GM20000 (cell line): ENCODE measurements at regions not wholly inside any gene's neighbourhood (a gene's known extent, or its start where the extent isn't known, plus 50 kb on each side); places are given as distances from the start of the nearest gene placed in this dataset.

Experiments used
- DNase-seq: peaks from one replicate; pipeline ENCODE4 v3.0.0; 2012; ENCODE audit warnings: low spot score
- CTCF ChIP-seq: IDR thresholded peaks from 2 replicates; pipeline ENCODE4 v1.5.1; 2012; ENCODE audit warnings: mild to moderate bottlenecking, control low read depth; ENCODE audit errors: extremely low read depth, missing control alignments

GRCh38 chr11:116614306-116615210 lies 158.2 kb downstream of the BUD13 start:
- no peak for TF ChIP-seq CTCF
- DNase-seq: no peak

GRCh38 chr11:116613206-116613875 lies 159.4 kb downstream of the BUD13 start:
- no peak for TF ChIP-seq CTCF
- DNase-seq: no peak

GRCh38 chr11:116611998-116612620 lies 160.7 kb downstream of the BUD13 start:
- DNase-seq: no peak
- TF ChIP-seq CTCF: no peak

GRCh38 chr11:116610190-116610589 lies 162.6 kb downstream of the BUD13 start:
- no peak for DNase-seq

GRCh38 chr11:116607027-116607426 lies 165.8 kb downstream of the BUD13 start:
- DNase-seq: no peak
- TF ChIP-seq CTCF: no peak

More at GRCh38 chr11:116610190-116610589, 162.6 kb downstream of the BUD13 start:
- no peak for TF ChIP-seq CTCF

- TF ChIP-seq CTCF: peak; percentile 47
- peak; percentile 45 for DNase-seq
These were observed 167.0 kb downstream of the BUD13 start for GRCh38 chr11:116605543-116606459.
